Testis (tissue), 2 donors: ENCODE measurements at regions not wholly inside any gene's neighbourhood (a gene's known extent, or its start where the extent isn't known, plus 50 kb on each side); places are given as distances from the start of the nearest gene placed in this dataset.

Experiments
- DNase-seq: peaks from one replicate; pipeline ENCODE4 v3.0.0-alpha.2; 2019
- H3K27ac ChIP-seq, 2 donors: fragments of 200-600 bp; sonication (generic); one replicate each; pipeline ENCODE4 v1.5.1; 2019
- H3K27me3 ChIP-seq: fragments of 200-600 bp; sonication (generic); one replicate; pipeline ENCODE4 v1.5.1; 2019
- H3K36me3 ChIP-seq: fragments of 200-600 bp; sonication (generic); one replicate; pipeline ENCODE4 v1.5.1; 2017; ENCODE audit warnings: low read depth; ENCODE audit errors: missing control alignments
- H3K4me1 ChIP-seq: fragments of 200-600 bp; sonication (generic); one replicate; pipeline ENCODE4 v1.5.1; 2019
- H3K4me3 ChIP-seq, 2 donors: fragments of 200-600 bp; sonication (generic); one replicate each; pipeline ENCODE4 v1.5.1; 2017 to 2019
- H3K9me3 ChIP-seq: fragments of 200-600 bp; sonication (generic); one replicate; pipeline ENCODE4 v1.5.1; 2017
- CTCF ChIP-seq, 3 experiments: fragments of 450-650 bp in 2 of 3; fragments of 200-600 bp in 1 of 3; sonication (generic) in 1 of 3; IDR thresholded peaks; one replicate each; pipeline ENCODE4 v1.5.1; 2016 to 2019; ENCODE audit warnings: antibody characterized with exemption in 3 of 3, mild to moderate bottlenecking in 2 of 3, moderate library complexity in 1 of 3
- POLR2A ChIP-seq: fragments of 450-650 bp; IDR thresholded peaks from one replicate; pipeline ENCODE4 v1.6.1; 2017; ENCODE audit warnings: antibody characterized with exemption, mild to moderate bottlenecking, moderate library complexity
- WGBS, 2 donors: methylation state at CpG; one replicate each; pipeline ENCODE4 v1.1.5; 2018; 5-methylcytosine and 5-hydroxymethylcytosine counted together
- intact Hi-C: fragments of 100-400 bp; cut with DNase I; formaldehyde crosslinking; loops from one replicate; pipeline ENCODE4 v1.15.1; 2023; ENCODE audit warnings: low total_unique reads

- WGBS, 2 donors: 63 to 66% methylated on average over 2 of the region's 2 CpGs
- no peak for TF ChIP-seq CTCF (IDR thresholded peaks at IDR 0.05)
- TF ChIP-seq POLR2A: no peak
- Histone ChIP-seq H3K27ac (no peak overlapping the region), H3K27me3 (no peaks in the 10 kb centered on the region), H3K36me3 (no peaks in the 10 kb centered on the region), H3K9me3 (no peaks in the 10 kb centered on the region), H3K4me3 (no peak overlapping the region), H3K4me1 (no peaks in the 10 kb centered on the region)
- intact Hi-C loops: no loop called here
- no peak for DNase-seq
These were observed 181.3 kb downstream of the RAB28 start for GRCh38 chr4:13302876-13303275.

- WGBS, 2 donors: 78% methylated on average over 2 of the region's 2 CpGs
- H3K4me1 ChIP-seq: no peaks in the 10 kb centered on the region
- no peak overlapping the region for H3K27ac ChIP-seq
- intact Hi-C loops: no loop called here
- DNase-seq: no peak
- no peaks in the 10 kb centered on the region for H3K9me3 ChIP-seq
- H3K36me3 ChIP-seq: no peaks in the 10 kb centered on the region
- TF ChIP-seq CTCF (IDR thresholded peaks at IDR 0.05): no peak
- no peak for TF ChIP-seq POLR2A
- H3K4me3 ChIP-seq: no peak overlapping the region
- no peaks in the 10 kb centered on the region for H3K27me3 ChIP-seq
These were observed 184.8 kb downstream of the RAB28 start for GRCh38 chr4:13299343-13299742.

DNA sequence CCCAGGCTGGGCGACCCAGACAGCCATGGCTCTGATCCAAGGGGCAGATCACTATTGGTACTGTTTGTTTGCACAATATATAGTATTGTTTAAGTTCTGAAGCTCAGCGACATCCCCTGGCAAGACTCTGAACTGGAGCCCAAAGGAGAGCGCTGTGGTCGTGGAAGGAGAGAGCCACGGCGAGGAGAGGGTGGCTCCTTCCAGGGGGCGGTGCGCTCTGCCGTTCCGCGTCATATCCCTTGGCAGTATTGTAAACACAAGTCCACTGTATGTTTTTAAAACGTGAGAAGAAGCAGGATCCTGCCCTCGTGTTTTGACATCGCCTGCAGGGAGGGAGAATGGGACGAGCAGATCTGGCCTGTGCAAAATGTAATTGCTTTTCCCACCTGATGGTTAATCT lies 185.5 kb downstream of the RAB28 start:
- TF ChIP-seq POLR2A (no peak), CTCF (IDR thresholded peaks at IDR 0.05) (no peak)
- no peak overlapping the region for H3K27ac ChIP-seq
- H3K4me1 ChIP-seq: no peaks in the 10 kb centered on the region
- H3K36me3 ChIP-seq: no peaks in the 10 kb centered on the region
- no peaks in the 10 kb centered on the region for H3K9me3 ChIP-seq
- no peaks in the 10 kb centered on the region for H3K27me3 ChIP-seq
- WGBS, 2 donors: 65 to 83% methylated on average over 15 of the region's 15 CpGs
- no peak for DNase-seq
- no peak overlapping the region for H3K4me3 ChIP-seq
- intact Hi-C loops: no loop called here

DNA sequence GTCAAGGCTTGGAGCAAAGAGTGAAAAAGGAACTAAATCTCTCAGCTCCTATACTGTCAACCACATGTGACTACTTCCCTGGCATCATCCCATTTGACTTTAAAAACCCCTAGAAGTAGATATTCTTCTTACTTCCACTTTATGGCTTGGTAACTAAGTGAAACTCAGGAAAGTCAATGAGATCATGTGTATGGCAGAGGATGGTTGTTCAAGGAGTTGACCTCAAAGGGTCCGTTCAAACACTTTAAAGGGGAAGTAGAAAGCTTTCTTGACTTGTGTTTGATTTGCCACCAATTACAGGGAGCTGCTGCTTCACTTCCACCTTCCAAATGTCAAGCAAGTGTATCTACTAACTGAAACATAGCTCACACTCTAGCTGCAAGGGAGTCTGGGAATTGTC lies 187.2 kb downstream of the RAB28 start:
- Histone ChIP-seq H3K27ac (no peak overlapping the region), H3K4me1 (no peaks in the 10 kb centered on the region), H3K36me3 (no peaks in the 10 kb centered on the region), H3K4me3 (no peak overlapping the region), H3K9me3 (no peaks in the 10 kb centered on the region), H3K27me3 (no peaks in the 10 kb centered on the region)
- intact Hi-C loops: no loop called here
- 83% methylated on average over 1 of the region's 1 CpG for WGBS, 2 donors
- TF ChIP-seq POLR2A (no peak), CTCF (IDR thresholded peaks at IDR 0.05) (no peak)
- DNase-seq: no peak

GRCh38 chr4:13294961-13295605 lies 189.1 kb downstream of the RAB28 start:
- H3K27ac ChIP-seq: no peak overlapping the region
- 83 to 88% methylated on average over 5 of the region's 5 CpGs for WGBS, 2 donors
- no peaks in the 10 kb centered on the region for H3K9me3 ChIP-seq
- intact Hi-C loops: no loop called here
- no peak overlapping the region for H3K4me3 ChIP-seq
- TF ChIP-seq CTCF (IDR thresholded peaks at IDR 0.05) (no peak), POLR2A (no peak)
- H3K27me3 ChIP-seq: no peaks in the 10 kb centered on the region
- no peaks in the 10 kb centered on the region for H3K36me3 ChIP-seq
- H3K4me1 ChIP-seq: no peaks in the 10 kb centered on the region
- no peak for DNase-seq
